GM23338 (cell line): ENCODE measurements at regions not wholly inside any gene's neighbourhood (a gene's known extent, or its start where the extent isn't known, plus 50 kb on each side); places are given as distances from the start of the nearest gene placed in this dataset.

ENCODE experiments used
- EZH2phosphoT487 ChIP-seq: fragments of 200-600 bp; sonication (generic); IDR thresholded peaks from one replicate; pipeline ENCODE4 v1.8.1; 2018; ENCODE audit warnings: antibody characterized with exemption; ENCODE audit not compliant: unreplicated experiment
- POLR2AphosphoS5 ChIP-seq: IDR thresholded peaks from 2 replicates; pipeline ENCODE4 v1.6.1; 2016; ENCODE audit warnings: antibody characterized with exemption, low read depth
- TF ChIP-seq, protein P1 (sequence below), 2 experiments: fragments of 200-600 bp in 1 of 2; sonication (generic) in 1 of 2; conservative IDR thresholded peaks; 2 replicates each; pipeline versions ENCODE4 v1.5.1 to v1.6.1; 2016 to 2017; ENCODE audit warnings: antibody characterized with exemption in 2 of 2, low read depth in 2 of 2, mild to moderate bottlenecking in 2 of 2, moderate library complexity in 1 of 2
- TF ChIP-seq, protein P2 (sequence below): IDR thresholded peaks from one replicate; pipeline ENCODE4 v1.6.1; 2018; ENCODE audit warnings: antibody characterized with exemption; ENCODE audit not compliant: unreplicated experiment

GRCh38 chr13:109602356-109602755 is 184.0 kb downstream of the IRS2 start:
- TF ChIP-seq, protein P1, sequence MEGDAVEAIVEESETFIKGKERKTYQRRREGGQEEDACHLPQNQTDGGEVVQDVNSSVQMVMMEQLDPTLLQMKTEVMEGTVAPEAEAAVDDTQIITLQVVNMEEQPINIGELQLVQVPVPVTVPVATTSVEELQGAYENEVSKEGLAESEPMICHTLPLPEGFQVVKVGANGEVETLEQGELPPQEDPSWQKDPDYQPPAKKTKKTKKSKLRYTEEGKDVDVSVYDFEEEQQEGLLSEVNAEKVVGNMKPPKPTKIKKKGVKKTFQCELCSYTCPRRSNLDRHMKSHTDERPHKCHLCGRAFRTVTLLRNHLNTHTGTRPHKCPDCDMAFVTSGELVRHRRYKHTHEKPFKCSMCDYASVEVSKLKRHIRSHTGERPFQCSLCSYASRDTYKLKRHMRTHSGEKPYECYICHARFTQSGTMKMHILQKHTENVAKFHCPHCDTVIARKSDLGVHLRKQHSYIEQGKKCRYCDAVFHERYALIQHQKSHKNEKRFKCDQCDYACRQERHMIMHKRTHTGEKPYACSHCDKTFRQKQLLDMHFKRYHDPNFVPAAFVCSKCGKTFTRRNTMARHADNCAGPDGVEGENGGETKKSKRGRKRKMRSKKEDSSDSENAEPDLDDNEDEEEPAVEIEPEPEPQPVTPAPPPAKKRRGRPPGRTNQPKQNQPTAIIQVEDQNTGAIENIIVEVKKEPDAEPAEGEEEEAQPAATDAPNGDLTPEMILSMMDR (conservative IDR thresholded peaks at IDR 0.05; ENCODE audit: low read depth in 2 of 2), result no peak
- TF ChIP-seq EZH2phosphoT487, result no peak
- TF ChIP-seq POLR2AphosphoS5, result no peak
- TF ChIP-seq, protein P2, sequence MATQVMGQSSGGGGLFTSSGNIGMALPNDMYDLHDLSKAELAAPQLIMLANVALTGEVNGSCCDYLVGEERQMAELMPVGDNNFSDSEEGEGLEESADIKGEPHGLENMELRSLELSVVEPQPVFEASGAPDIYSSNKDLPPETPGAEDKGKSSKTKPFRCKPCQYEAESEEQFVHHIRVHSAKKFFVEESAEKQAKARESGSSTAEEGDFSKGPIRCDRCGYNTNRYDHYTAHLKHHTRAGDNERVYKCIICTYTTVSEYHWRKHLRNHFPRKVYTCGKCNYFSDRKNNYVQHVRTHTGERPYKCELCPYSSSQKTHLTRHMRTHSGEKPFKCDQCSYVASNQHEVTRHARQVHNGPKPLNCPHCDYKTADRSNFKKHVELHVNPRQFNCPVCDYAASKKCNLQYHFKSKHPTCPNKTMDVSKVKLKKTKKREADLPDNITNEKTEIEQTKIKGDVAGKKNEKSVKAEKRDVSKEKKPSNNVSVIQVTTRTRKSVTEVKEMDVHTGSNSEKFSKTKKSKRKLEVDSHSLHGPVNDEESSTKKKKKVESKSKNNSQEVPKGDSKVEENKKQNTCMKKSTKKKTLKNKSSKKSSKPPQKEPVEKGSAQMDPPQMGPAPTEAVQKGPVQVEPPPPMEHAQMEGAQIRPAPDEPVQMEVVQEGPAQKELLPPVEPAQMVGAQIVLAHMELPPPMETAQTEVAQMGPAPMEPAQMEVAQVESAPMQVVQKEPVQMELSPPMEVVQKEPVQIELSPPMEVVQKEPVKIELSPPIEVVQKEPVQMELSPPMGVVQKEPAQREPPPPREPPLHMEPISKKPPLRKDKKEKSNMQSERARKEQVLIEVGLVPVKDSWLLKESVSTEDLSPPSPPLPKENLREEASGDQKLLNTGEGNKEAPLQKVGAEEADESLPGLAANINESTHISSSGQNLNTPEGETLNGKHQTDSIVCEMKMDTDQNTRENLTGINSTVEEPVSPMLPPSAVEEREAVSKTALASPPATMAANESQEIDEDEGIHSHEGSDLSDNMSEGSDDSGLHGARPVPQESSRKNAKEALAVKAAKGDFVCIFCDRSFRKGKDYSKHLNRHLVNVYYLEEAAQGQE, result no peak
